ENCODE measurements at regions not wholly inside any gene's neighbourhood (a gene's known extent, or its start where the extent isn't known, plus 50 kb on each side); places are given as distances from the start of the nearest gene placed in this dataset.

DNA sequence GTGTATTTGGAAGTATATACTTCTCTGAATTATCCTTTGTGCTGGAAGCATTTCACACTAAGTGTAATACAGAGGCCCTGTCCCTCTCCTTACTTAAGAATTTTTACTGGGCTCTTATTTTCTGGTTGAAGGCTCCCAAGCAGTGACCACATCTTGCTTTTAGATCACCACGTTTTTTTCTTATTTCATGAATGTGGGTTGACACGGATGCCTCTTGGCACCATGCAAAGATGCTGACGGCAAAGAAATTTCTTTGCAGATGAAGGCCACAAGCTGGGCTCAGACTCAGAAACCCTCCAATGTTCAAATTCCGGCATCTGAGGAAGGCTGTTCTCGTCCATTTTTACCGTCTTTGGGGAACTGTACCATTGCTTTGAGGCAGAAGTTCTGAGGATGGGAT is 168.5 kb downstream of the HMHB1 start:
- TF ChIP-seq, protein P1, sequence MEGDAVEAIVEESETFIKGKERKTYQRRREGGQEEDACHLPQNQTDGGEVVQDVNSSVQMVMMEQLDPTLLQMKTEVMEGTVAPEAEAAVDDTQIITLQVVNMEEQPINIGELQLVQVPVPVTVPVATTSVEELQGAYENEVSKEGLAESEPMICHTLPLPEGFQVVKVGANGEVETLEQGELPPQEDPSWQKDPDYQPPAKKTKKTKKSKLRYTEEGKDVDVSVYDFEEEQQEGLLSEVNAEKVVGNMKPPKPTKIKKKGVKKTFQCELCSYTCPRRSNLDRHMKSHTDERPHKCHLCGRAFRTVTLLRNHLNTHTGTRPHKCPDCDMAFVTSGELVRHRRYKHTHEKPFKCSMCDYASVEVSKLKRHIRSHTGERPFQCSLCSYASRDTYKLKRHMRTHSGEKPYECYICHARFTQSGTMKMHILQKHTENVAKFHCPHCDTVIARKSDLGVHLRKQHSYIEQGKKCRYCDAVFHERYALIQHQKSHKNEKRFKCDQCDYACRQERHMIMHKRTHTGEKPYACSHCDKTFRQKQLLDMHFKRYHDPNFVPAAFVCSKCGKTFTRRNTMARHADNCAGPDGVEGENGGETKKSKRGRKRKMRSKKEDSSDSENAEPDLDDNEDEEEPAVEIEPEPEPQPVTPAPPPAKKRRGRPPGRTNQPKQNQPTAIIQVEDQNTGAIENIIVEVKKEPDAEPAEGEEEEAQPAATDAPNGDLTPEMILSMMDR (IDR thresholded peaks at IDR 0.05), result no peak
- TF ChIP-seq POLR2A (IDR thresholded peaks at IDR 0.05), result no peak
